GOT3 (cell line): ENCODE measurements at regions not wholly inside any gene's neighbourhood (a gene's known extent, or its start where the extent isn't known, plus 50 kb on each side); places are given as distances from the start of the nearest gene placed in this dataset.

Experiments
- DNase-seq: peaks from one replicate; lab custom pipeline; 2025; ENCODE audit warnings: mixed read lengths; lab: John Stamatoyannopoulos, UW

DNA sequence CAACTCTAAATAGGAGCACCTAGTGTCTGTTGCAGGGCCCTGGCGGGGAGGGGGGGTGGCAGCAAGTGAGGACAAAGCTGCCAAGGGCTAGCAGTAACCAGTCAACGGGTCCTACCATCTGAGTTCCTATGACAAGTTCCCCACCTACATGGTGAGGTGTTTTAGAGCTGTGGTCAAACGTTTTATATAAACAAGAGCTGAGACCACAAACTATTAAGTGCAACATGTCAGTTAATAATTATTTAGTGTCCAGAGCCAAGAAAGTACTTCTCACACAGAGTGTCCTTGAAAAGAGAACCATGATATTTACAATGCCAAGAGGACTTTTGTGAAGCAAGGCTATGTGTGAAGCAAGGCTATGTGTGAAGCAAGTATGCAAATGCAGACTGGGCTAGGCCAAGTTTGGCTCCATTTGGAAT, 434.7 kb downstream of the TNS3 start:
- no peak for DNase-seq

GRCh38 chr7:47145982-47146381, 435.9 kb downstream of the TNS3 start:
- DNase-seq, result no peak

DNA sequence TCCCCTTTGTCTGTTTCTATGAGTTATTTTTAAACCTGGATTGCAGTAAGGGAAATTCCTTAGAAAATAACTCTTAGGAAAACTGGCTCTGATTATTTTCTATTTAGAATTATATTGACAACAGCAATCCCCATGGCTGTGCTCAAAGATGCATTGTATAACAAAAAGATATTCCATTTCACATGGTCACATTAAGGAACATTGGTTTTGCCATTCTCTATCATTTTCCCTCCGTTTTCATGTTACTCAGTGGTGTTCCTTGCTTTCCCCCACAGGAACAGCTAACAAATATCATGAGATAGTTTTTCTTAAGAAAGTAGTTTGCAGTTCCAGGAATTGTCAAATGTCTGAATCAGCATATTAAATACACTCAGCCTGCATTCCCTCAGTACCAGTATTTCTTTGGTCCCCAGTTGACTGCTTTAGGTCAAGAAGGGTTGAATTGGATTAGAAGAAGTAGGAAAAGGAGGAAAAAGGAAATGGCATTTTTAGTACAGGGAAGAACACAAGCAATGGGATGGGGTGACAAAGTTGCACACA, 436.7 kb downstream of the TNS3 start:
- DNase-seq, result no peak

GRCh38 chr7:47143339-47143738, 438.6 kb downstream of the TNS3 start:
- DNase-seq, result no peak

DNA sequence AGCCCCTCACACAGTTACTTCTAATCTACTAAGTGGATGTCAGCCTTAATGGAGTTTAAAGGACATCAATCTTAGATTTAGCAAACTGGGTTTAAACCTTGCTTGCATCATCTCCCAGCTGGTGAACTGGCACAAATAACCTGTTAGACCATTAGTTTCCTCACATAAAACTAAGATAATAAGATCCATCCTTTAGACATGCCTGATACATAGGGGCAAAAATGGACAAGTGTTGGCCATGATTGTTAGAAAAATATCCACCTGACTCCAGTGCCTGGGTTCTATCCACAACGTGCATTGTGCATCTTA, 439.1 kb downstream of the TNS3 start:
- no peak for DNase-seq

GRCh38 chr7:47142169-47142866, 439.6 kb downstream of the TNS3 start:
- DNase-seq, result no peak

GRCh38 chr7:47132471-47132870, 449.4 kb downstream of the TNS3 start:
- no peak for DNase-seq

DNA sequence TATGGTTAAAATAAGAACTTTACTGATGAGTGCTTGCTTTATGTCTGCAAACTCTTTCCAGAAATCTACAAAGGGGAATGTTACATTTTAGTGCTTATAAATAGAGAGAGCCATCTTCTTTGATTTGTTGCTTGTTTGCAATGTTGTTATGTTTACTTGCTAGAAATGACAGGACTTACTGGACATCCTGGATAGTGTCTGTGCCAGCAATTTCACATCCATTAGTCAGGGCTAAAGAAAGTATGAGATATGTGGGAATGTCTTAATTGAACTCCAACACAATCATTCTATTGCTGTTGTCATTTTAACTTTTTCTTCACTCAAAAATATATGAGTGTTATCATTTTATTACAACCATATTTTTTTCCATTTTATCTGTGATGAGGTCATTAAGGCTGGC, 453.2 kb downstream of the TNS3 start:
- DNase-seq, result no peak

DNA sequence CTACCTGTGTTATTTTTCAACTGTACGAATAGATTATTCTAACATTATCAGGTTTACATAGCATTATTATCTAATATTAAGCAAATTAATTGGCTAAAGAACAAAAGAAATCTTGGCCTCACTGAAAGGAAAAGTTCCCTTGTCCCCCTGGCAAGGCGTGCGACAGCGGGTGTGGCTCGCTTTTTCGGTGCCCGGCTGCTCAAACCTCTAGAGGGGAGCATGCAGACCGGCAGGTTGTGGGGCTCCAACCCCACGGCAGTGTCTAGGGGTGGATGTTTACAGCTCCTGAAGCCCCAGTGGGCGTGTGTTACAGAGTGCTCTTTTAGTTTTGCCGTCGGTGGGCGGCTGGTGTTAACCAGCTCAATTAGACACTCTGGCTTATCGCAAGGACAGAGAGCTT, 456.4 kb downstream of the TNS3 start:
- no peak for DNase-seq

GRCh38 chr7:47119261-47119865, 462.5 kb downstream of the TNS3 start:
- DNase-seq, result no peak

DNA sequence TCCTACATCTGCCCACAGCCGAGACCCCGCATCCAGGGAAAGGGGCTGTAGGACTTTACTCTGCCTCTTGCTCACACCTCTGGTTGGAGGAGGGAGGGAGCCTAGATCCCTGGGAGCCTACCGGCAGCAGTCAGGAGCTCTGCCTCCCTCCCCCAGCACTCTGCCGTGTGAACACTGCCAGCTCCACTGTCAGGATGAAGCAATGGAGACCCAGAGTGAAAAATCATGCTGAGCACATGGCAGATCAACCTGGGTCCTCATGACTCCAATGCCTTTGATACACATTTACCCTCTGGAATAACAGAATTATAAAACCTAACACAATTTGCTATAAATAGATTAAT, 477.7 kb downstream of the TNS3 start:
- no peak for DNase-seq

DNA sequence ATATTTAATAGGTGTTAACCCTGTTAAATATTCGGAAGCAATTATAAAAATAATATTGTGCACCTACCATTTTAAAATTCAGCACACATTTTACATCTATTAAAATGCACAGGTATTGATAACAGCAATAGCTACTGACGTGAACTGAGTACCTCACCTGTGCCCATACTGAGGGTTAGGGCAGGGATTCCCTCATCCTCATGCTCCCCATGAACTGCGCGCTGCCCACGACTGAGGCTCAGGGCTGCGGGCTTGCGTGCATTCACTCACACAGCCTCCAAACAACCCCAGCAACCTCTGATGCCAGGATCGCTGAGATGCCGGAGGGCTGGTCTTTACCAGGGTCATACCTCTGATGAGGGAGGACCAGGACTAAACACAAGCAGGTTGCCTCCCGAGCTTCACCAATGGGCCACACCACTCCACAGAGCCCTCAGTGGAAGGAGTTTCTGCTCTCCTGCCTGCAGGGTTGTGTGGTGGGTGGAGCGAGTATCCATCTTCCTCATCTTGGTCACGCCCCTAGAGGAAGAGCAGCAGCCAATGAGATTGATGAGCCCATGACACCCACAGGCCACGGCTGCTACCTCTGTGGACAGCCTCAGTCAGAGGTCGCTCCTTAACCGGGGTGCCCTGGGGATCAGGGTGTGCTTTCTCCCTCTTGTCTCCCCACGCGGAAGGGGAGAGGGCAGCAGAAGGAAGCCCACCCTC, 478.3 kb downstream of the TNS3 start:
- DNase-seq, result no peak

DNA sequence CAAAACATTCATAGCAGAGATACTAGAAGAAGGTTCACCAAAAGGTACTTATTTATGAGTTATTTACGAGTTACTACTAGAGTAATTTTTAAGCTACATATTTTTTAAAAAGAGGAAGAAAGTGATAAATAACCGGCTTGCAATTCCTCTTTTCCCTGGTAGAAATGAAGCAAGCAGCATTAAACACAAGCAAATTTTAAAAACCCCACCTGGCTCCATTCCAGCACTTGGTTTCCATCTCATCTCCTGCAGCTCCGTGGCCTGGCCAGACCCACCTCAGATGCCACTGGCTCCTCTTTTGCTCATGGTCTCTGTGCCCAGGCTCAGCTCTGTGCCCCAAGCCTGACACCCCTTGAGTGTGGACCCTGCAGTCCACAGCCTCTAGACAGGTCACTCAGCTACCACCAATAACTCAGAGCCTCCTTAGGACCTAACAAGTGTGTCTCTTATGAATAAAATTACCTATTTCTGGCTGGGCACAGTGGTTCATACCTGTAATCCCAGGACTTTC, 479.5 kb downstream of the TNS3 start:
- no peak for DNase-seq

DNA sequence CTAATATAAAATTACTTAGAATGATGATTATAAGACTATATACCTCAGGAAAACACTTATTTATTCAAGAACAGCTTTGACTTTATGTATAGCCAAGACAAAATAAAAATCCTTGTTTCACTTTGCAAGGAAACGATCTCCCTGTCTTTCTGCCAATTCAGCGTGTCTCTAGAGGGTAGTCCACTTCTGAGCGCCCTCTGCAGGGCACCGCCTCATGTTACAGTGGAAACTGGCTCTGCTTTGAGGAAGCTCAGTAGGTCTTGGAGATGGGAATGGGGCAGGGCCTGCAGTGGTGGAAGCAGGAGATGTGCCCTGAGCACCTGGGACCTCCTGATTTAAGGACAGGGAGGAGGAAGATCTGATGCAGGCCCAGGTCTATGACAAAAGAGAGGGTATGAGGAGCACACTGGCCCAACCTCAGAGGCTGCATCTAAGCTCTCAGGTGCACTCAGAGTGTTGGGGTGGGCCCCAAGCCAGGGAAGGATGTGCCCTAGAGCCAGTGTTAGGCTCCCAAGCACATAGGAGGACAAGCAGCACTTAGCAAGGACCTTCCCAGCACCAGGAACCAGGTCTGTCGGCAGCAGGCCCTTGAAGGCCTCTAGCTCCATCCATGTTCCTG, 481.0 kb downstream of the TNS3 start:
- no peak for DNase-seq

- DNase-seq, result no peak
These were observed 481.6 kb downstream of the TNS3 start for GRCh38 chr7:47100148-47100816.

- DNase-seq, result no peak
These were observed 484.5 kb downstream of the TNS3 start for GRCh38 chr7:47097431-47097830.

- no peak for DNase-seq
These were observed 486.0 kb downstream of the TNS3 start for GRCh38 chr7:47095946-47096345.

DNA sequence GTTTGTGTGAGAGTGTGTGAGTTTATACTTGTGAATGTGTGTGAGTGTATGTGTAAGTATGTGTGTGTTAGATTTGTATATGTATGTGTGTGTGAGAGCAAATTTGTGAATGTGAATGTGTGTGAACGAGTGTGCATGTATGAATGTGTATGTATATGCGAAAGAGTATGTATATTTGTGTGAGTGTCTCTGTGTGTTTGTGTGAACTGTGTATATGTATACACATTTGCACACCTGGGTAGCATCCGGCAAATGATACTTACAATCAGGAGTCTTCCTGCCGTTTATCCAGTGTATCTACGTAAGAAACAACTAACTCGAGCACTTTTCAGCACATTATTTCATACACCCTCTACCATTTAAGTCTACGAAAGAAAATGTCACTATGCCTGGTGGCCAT, 487.4 kb downstream of the TNS3 start:
- DNase-seq, result no peak

GRCh38 chr7:47093320-47094234, 488.3 kb downstream of the TNS3 start:
- no peak for DNase-seq

GRCh38 chr7:47092336-47092735, 489.6 kb downstream of the TNS3 start:
- no peak for DNase-seq

GRCh38 chr7:47091141-47091540, 490.8 kb downstream of the TNS3 start:
- no peak for DNase-seq
